ENCODE measurements at regions not wholly inside any gene's neighbourhood (a gene's known extent, or its start where the extent isn't known, plus 50 kb on each side); places are given as distances from the start of the nearest gene placed in this dataset.

- no peaks in the 10 kb centered on the region for H3K27me3 ChIP-seq (ENCODE audit: insufficient read depth, low read length)
- Mint-ChIP-seq H3K9me3 (peaks cover 0 to 4% (median 0%) of the 10 kb centered on the region in 8 donors), H3K36me3 (no peaks in the 10 kb centered on the region), H3K27me3 (peaks cover 0 to 3% of the 10 kb centered on the region in 2 donors), H3K4me1 (no peaks in the 10 kb centered on the region), H3K27ac (no peak overlapping the region), H3K4me3 (no peak overlapping the region)
- no peaks in the 10 kb centered on the region for H3K9me3 ChIP-seq (ENCODE audit: control insufficient read depth in 1 of 2, low read length in 2 of 2)
- CTCF ChIA-PET (ENCODE audit: partially characterized antibody): interaction anchor here (0.9 kb wide), 1 partner anchor 74 kb away, joined by 4 read pairs; no protein-coding TSS in a partner anchor
- H3K4me3 ChIP-seq (ENCODE audit: low read length in 2 of 2): no peak overlapping the region
- H3K36me3 ChIP-seq (ENCODE audit: insufficient read depth, low read length): no peaks in the 10 kb centered on the region
- POLR2A ChIA-PET (ENCODE audit: partially characterized antibody): no interaction called here
- H3K4me1 ChIP-seq (ENCODE audit: insufficient read depth, low read length): no peaks in the 10 kb centered on the region
- no peak for DNase-seq
- no peak overlapping the region for H3K27ac ChIP-seq (ENCODE audit: low read depth, low read length)
- intact Hi-C loops (cut with micrococcal nuclease): no loop called here
These were observed 165.2 kb downstream of the ZPLD1 start for GRCh38 chr3:102599819-102600576.

GRCh38 chr3:102605153-102605552 is 170.3 kb downstream of the ZPLD1 start:
- H3K36me3 Mint-ChIP-seq: no peaks in the 10 kb centered on the region
- no peak overlapping the region for H3K27ac Mint-ChIP-seq
- H3K9me3 Mint-ChIP-seq: no peaks in the 10 kb centered on the region
- ChIA-PET CTCF (ENCODE audit: partially characterized antibody) (no interaction called here), POLR2A (ENCODE audit: partially characterized antibody) (no interaction called here)
- Histone ChIP-seq H3K27me3 (ENCODE audit: insufficient read depth, low read length) (no peaks in the 10 kb centered on the region), H3K4me3 (ENCODE audit: low read length in 2 of 2) (no peak overlapping the region), H3K27ac (ENCODE audit: low read depth, low read length) (no peak overlapping the region), H3K4me1 (ENCODE audit: insufficient read depth, low read length) (no peaks in the 10 kb centered on the region), H3K36me3 (ENCODE audit: insufficient read depth, low read length) (no peaks in the 10 kb centered on the region), H3K9me3 (ENCODE audit: control insufficient read depth in 1 of 2, low read length in 2 of 2) (peaks cover 0 to 3% of the 10 kb centered on the region in 2 donors)
- H3K4me1 Mint-ChIP-seq: no peaks in the 10 kb centered on the region
- H3K27me3 Mint-ChIP-seq: peaks cover under 1 to 3% of the 10 kb centered on the region in 2 donors
- no peak overlapping the region for H3K4me3 Mint-ChIP-seq
- intact Hi-C loops (cut with micrococcal nuclease): no loop called here
- no peak for DNase-seq

DNA sequence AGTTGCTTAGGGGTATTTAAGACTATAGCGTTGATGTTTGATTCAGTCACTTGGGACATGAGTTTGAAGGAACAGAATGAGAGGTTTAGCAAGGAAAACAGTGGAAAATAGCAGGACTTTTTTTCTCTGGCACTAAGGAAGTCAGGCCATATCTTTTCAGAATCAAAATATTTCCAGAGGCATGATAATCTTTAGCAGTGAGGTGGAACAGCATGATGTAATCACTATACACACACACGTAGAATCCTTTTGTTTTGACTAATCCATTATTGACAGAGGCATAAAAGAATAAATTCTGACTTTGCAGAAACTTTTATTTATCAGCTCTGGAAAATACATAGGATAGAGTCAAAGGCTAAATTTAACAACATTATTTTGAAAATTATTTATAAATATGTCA is 174.1 kb downstream of the ZPLD1 start:
- no peak overlapping the region for H3K4me3 Mint-ChIP-seq
- no peak overlapping the region for H3K27ac Mint-ChIP-seq
- no peak overlapping the region for H3K27ac ChIP-seq (ENCODE audit: low read depth, low read length)
- H3K9me3 Mint-ChIP-seq: peaks cover 0 to 4% (median 0%) of the 10 kb centered on the region in 8 donors
- no peaks in the 10 kb centered on the region for H3K4me1 Mint-ChIP-seq
- no peaks in the 10 kb centered on the region for H3K36me3 Mint-ChIP-seq
- H3K36me3 ChIP-seq (ENCODE audit: insufficient read depth, low read length): no peaks in the 10 kb centered on the region
- ChIA-PET POLR2A (ENCODE audit: partially characterized antibody) (no interaction called here), CTCF (ENCODE audit: partially characterized antibody) (no interaction called here)
- H3K9me3 ChIP-seq (ENCODE audit: control insufficient read depth in 1 of 2, low read length in 2 of 2): peaks cover 0 to 3% of the 10 kb centered on the region in 2 donors
- H3K4me3 ChIP-seq (ENCODE audit: low read length in 2 of 2): no peak overlapping the region
- H3K27me3 Mint-ChIP-seq: peaks cover 0 to 3% of the 10 kb centered on the region in 2 donors
- intact Hi-C loops (cut with micrococcal nuclease): no loop called here
- H3K27me3 ChIP-seq (ENCODE audit: insufficient read depth, low read length): no peaks in the 10 kb centered on the region
- DNase-seq: no peak
- no peaks in the 10 kb centered on the region for H3K4me1 ChIP-seq (ENCODE audit: insufficient read depth, low read length)

DNA sequence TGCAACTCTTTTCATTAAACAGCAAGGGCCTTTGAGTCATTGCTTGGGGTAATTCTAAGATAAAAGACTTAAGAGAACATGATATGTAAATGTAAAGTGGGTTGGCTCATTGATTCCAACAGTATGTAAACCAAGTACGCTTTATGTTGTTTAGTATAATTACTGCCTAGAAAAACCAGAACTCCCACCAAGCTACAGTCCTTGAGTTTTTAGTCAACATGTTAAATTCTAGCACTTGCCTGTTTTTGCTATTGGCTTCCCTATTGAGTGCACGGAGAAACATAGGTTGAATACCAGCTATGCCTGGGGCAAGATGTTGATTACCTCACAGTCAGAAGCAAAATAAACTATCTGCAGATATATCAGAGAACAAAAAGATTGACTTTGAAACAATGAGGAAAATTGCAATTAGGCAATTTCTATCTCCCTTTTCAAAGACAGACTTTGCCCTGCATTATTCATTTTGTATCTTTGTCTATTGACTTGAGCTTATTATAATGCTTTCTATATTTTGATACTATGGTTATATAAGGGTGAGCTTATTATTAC is 179.3 kb downstream of the ZPLD1 start:
- Histone ChIP-seq H3K36me3 (ENCODE audit: insufficient read depth, low read length) (no peaks in the 10 kb centered on the region), H3K27ac (ENCODE audit: low read depth, low read length) (no peak overlapping the region), H3K4me1 (ENCODE audit: insufficient read depth, low read length) (no peaks in the 10 kb centered on the region), H3K9me3 (ENCODE audit: control insufficient read depth in 1 of 2, low read length in 2 of 2) (no peaks in the 10 kb centered on the region), H3K27me3 (ENCODE audit: insufficient read depth, low read length) (no peaks in the 10 kb centered on the region), H3K4me3 (ENCODE audit: low read length in 2 of 2) (no peak overlapping the region)
- no peak overlapping the region for H3K4me3 Mint-ChIP-seq
- no peak overlapping the region for H3K27ac Mint-ChIP-seq
- peaks cover 0 to 8% (median 0%) of the 10 kb centered on the region in 8 donors for H3K9me3 Mint-ChIP-seq
- POLR2A ChIA-PET (ENCODE audit: partially characterized antibody): no interaction called here
- no peaks in the 10 kb centered on the region for H3K36me3 Mint-ChIP-seq
- CTCF ChIA-PET (ENCODE audit: partially characterized antibody): no interaction called here
- DNase-seq: no peak
- H3K27me3 Mint-ChIP-seq: peaks cover 1 to 4% of the 10 kb centered on the region in 2 donors
- no peaks in the 10 kb centered on the region for H3K4me1 Mint-ChIP-seq
- intact Hi-C loops (cut with micrococcal nuclease): no loop called here

DNA sequence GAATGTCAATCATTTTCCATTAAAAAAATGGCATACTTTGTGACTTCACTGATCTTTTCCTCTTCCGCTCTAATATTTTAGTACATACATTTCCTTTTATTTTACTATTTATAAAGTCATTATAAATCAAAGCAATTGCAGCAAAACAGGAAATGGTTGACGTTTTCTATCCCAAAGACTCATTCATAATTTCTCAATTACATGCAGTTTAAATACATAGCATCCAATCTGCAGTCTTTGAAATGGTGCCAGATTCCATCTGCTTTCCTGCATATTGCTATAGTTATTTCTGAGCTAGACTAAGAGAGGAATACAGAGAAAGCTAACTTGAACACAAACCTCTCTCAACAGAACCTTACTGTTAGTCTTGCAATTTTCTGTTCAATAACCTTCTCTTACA is 179.8 kb downstream of the ZPLD1 start:
- Mint-ChIP-seq H3K9me3 (peaks cover 0 to 8% (median 0%) of the 10 kb centered on the region in 8 donors), H3K36me3 (no peaks in the 10 kb centered on the region), H3K27ac (no peak overlapping the region), H3K27me3 (peaks cover 1 to 4% of the 10 kb centered on the region in 2 donors), H3K4me3 (no peak overlapping the region), H3K4me1 (no peaks in the 10 kb centered on the region)
- Histone ChIP-seq H3K27me3 (ENCODE audit: insufficient read depth, low read length) (no peaks in the 10 kb centered on the region), H3K4me1 (ENCODE audit: insufficient read depth, low read length) (no peaks in the 10 kb centered on the region), H3K4me3 (ENCODE audit: low read length in 2 of 2) (no peak overlapping the region), H3K36me3 (ENCODE audit: insufficient read depth, low read length) (no peaks in the 10 kb centered on the region), H3K9me3 (ENCODE audit: control insufficient read depth in 1 of 2, low read length in 2 of 2) (no peaks in the 10 kb centered on the region), H3K27ac (ENCODE audit: low read depth, low read length) (no peak overlapping the region)
- no peak for DNase-seq
- CTCF ChIA-PET (ENCODE audit: partially characterized antibody): no interaction called here
- intact Hi-C loops (cut with micrococcal nuclease): no loop called here
- POLR2A ChIA-PET (ENCODE audit: partially characterized antibody): no interaction called here

GRCh38 chr3:102617381-102617780 is 182.6 kb downstream of the ZPLD1 start:
- peaks cover 2 to 9% of the 10 kb centered on the region in 2 donors for H3K27me3 Mint-ChIP-seq
- no peaks in the 10 kb centered on the region for H3K4me1 ChIP-seq (ENCODE audit: insufficient read depth, low read length)
- ChIA-PET POLR2A (ENCODE audit: partially characterized antibody) (no interaction called here), CTCF (ENCODE audit: partially characterized antibody) (no interaction called here)
- H3K27ac ChIP-seq (ENCODE audit: low read depth, low read length): no peak overlapping the region
- intact Hi-C loops (cut with micrococcal nuclease): no loop called here
- H3K4me3 ChIP-seq (ENCODE audit: low read length in 2 of 2): no peak overlapping the region
- peaks cover 0 to 14% (median 2%) of the 10 kb centered on the region in 8 donors for H3K9me3 Mint-ChIP-seq
- no peaks in the 10 kb centered on the region for H3K36me3 ChIP-seq (ENCODE audit: insufficient read depth, low read length)
- no peaks in the 10 kb centered on the region for H3K4me1 Mint-ChIP-seq
- no peaks in the 10 kb centered on the region for H3K36me3 Mint-ChIP-seq
- H3K9me3 ChIP-seq (ENCODE audit: control insufficient read depth in 1 of 2, low read length in 2 of 2): no peaks in the 10 kb centered on the region
- no peak for DNase-seq
- no peak overlapping the region for H3K4me3 Mint-ChIP-seq
- H3K27ac Mint-ChIP-seq: no peak overlapping the region
- H3K27me3 ChIP-seq (ENCODE audit: insufficient read depth, low read length): no peaks in the 10 kb centered on the region

GRCh38 chr3:102619361-102619760 is 184.5 kb downstream of the ZPLD1 start:
- Mint-ChIP-seq H3K27me3 (peaks cover 2 to 9% of the 10 kb centered on the region in 2 donors), H3K27ac (no peak overlapping the region), H3K36me3 (no peaks in the 10 kb centered on the region), H3K4me3 (no peak overlapping the region), H3K4me1 (no peaks in the 10 kb centered on the region), H3K9me3 (peaks cover 0 to 11% (median 2%) of the 10 kb centered on the region in 8 donors)
- DNase-seq: no peak
- no peak overlapping the region for H3K27ac ChIP-seq (ENCODE audit: low read depth, low read length)
- H3K27me3 ChIP-seq (ENCODE audit: insufficient read depth, low read length): no peaks in the 10 kb centered on the region
- POLR2A ChIA-PET (ENCODE audit: partially characterized antibody): no interaction called here
- no peak overlapping the region for H3K4me3 ChIP-seq (ENCODE audit: low read length in 2 of 2)
- H3K9me3 ChIP-seq (ENCODE audit: control insufficient read depth in 1 of 2, low read length in 2 of 2): no peaks in the 10 kb centered on the region
- no peaks in the 10 kb centered on the region for H3K36me3 ChIP-seq (ENCODE audit: insufficient read depth, low read length)
- intact Hi-C loops (cut with micrococcal nuclease): no loop called here
- no peaks in the 10 kb centered on the region for H3K4me1 ChIP-seq (ENCODE audit: insufficient read depth, low read length)
- CTCF ChIA-PET (ENCODE audit: partially characterized antibody): no interaction called here
